ENCODE measurements at regions not wholly inside any gene's neighbourhood (a gene's known extent, or its start where the extent isn't known, plus 50 kb on each side); places are given as distances from the start of the nearest gene placed in this dataset.
"Not testable (repeated sequence)": the region's sequence is repeated elsewhere in the genome, so short reads cannot be mapped to it uniquely, and the experiment has no call there.

DNA sequence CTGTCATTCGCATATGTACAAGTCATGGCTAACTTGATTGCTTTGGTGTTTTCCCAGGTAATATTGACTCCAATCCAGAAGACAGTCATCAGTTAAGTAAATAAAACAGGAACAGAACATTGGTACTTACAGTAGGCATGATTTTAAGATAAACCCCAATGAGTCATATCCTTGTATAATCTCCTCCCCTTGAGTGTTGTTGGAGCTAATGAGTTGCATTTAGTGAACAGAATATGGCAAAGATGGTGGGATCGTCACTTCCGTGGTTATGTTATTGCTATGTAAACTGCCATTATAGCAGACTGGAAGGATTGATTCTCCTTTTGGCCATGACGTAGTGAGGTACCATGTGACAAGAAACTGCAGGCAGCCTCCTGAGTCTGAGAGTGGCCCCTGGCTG, 102.2 kb downstream of the TMX1 start:
- no peak for DNase-seq (ENCODE audit: low read depth in 2 of 2)

- DNase-seq (ENCODE audit: low read depth in 2 of 2) = no peak
Observed at GRCh38 chr14:51351997-51352396, 112.0 kb downstream of the TMX1 start.

DNA sequence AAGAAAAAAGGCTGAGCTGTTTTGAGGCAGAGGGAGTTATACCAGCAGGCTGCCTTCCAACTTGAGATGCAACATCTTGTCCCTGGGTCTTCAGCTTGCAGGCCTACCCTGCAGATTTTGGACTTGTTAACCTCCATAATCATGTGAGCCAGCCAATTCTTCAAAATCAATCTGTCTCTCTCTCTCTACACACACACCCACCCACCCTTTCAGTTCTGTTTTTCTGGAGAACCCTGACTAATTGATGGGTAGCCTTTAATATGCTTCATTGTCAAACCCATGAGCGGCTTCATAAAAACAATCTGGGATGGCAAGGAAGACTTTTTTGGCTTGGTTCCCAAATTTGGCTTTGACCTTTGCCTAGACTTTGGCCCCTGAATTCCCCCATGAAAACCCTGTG, 113.9 kb downstream of the TMX1 start:
- no peak for DNase-seq (ENCODE audit: low read depth in 2 of 2)

DNA sequence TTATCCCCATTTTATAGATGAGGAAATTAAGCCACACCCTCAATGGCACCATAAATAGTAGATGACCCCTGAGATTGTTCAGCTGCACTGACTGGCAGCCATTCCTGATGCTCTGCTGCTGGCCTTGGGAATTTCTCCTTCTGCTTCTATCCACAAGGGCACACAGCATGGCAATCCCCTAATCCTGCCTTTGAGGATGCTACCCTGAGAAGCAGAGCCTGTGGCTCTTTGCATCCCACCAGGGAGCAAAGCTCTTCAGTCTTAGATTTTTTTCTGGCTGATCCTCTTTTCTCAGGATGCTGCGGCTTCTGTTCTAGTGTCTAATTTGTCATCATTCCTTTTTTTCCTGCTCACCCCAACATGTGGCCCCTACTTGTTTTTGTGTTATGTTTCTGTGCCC, 114.8 kb downstream of the TMX1 start:
- no peak for DNase-seq (ENCODE audit: low read depth in 2 of 2)

DNA sequence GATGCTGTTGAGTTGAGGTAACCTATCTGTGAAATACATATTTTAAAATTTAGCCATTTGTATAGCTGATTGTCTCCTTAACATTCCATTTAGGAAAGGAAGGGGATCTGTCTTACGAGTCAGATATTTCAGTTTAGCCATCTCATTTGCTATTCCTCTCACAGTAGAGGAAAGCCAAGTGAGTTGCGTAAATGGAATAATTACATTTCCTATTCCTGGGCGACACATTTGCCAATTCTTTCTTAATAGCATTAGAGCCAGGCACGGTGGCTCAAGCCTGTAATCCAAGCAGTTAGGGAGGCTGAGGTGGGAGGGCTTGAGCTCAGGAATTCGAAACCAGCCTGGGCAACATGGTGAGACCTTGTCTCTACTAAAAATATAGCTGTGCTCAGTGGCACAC, 116.3 kb downstream of the TMX1 start:
- no peak for DNase-seq (ENCODE audit: low read depth in 2 of 2)

GRCh38 chr14:51357250-51357649, 117.2 kb downstream of the TMX1 start:
- no peak for DNase-seq (ENCODE audit: low read depth in 2 of 2)

- no peak for DNase-seq (ENCODE audit: low read depth in 2 of 2)
Observed at GRCh38 chr14:51360592-51360991, 120.5 kb downstream of the TMX1 start.

- DNase-seq (ENCODE audit: low read depth in 2 of 2) = no peak
Observed at GRCh38 chr14:51365241-51365965, 125.4 kb downstream of the TMX1 start.

- DNase-seq (ENCODE audit: low read depth in 2 of 2) = not testable (repeated sequence)
Observed at GRCh38 chr14:51366460-51366859, 126.4 kb downstream of the TMX1 start.

DNA sequence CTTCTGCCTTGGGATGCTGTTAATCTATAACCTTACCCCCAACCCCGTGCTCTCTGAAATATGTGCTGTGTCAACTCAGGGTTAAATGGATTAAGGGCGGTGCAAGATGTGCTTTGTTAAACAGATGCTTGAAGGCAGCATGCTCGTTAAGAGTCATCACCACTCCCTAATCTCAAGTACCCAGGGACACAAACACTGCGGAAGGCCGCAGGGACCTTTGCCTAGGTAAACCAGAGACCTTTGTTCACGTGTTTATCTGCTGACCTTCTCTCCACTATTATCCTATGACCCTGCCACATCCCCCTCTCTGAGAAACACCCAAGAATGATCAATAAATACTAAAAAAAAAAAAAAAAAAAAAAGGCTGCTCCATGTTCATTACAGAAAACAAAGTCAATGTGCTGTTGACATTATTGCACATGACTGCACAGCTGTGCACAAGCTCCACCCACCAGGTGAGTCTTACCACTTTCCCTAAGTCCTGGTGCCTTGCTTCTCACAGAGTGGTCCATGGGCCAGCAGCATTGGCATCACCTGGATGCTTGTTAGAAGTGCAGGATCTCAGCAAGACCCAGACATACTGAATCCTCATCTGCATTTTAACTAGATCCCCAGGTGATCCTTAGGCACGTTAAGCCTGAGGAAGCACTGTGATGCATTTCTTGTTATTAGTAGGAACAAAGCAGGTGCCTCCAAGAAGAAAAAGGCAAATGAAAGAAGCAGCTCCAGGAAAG, 127.0 kb downstream of the TMX1 start:
- DNase-seq (ENCODE audit: low read depth in 2 of 2) = not testable (repeated sequence)

- peak; percentile 53 for DNase-seq (ENCODE audit: low read depth in 2 of 2)
Observed at GRCh38 chr14:51367600-51367931, 127.5 kb downstream of the TMX1 start.

DNA sequence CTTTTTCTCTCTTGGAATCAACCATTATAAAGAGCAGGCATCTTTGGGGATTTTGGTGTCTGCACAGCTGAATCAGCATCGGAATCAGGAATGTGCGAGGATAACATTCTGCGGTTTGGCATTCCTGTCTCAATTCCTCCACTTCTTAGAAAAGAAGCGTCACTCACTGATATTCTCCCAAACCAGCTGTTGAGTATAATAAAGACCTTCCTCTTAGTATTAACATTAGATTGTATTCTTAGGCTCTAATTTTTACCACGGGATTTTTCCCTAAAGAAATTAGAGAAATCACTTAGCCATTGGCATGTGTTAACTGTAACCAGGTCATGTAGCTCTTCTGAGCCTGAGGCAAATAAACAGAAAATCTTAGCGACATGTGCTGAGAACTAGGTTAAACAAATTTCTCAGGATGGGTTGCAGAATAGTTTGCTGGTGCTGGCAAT, 128.7 kb downstream of the TMX1 start:
- DNase-seq (ENCODE audit: low read depth in 2 of 2) = peak; percentile 87 to 89

DNA sequence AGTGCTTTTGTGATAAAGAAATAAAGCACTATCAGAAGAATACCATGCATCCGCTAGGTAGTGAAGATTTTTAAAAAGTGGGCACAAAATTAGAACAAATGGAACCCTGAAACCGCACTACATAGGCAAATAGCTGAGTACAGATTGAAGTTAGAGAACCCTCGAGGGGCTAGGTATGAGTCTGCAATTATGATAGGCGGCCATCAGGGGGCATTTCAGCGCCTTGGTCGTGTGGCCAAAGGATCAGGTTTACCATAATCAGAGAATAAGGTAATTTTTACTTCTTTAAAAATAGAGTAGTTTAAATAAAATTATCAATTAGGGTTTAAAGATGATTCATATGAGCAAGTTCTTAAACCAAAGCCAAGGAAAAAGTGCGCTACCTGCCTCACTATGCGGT, 129.8 kb downstream of the TMX1 start:
- no peak for DNase-seq (ENCODE audit: low read depth in 2 of 2)

DNA sequence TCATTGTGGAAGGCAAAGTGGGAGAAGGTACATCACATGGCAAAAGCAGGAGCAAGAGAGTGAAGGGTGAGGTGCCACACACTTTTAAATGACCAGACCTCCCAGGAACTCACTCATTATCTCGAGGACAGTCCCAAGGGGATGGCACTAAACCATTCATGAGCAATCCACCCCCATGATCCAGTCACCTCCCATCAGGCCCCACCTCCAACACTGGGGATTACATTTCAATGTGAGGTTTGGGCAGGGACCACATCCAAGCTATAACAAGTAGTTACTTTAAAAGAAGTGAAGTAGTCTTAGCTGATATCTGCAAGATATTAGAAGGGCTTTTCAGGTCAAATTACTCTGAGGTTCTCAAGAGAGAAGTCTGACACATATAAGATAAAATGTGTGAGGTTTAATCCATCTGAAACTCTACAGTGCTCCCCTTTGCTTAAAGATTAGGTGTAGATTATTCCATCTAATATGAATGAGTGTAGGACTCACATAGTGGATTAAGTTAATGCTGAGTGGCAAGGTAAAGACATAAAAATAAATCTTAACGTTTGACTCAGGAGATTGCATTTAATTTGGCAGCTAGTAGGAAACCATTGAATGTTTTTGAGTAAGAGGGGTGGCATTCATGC, 130.8 kb downstream of the TMX1 start:
- no peak for DNase-seq (ENCODE audit: low read depth in 2 of 2)

DNA sequence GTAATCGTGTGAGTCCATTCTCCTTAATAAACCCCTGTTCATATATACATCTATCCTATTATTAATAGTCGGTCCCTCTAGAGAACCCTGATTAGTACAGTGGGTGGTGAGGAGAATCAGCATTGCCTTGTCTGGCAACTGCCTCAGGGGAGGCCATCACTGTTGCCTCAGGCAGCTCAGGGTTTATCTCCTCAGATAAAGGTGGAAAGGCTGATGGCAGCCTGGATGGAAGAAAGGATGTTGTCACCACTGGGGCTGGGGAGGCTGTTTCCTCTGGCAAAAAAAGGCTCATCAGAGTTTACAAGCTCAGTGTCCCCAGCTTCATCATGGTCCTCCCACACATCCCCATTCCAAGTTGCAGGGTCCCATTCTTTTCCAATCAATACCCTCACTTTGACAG, 137.1 kb downstream of the TMX1 start:
- not testable (repeated sequence) for DNase-seq (ENCODE audit: low read depth in 2 of 2)

DNA sequence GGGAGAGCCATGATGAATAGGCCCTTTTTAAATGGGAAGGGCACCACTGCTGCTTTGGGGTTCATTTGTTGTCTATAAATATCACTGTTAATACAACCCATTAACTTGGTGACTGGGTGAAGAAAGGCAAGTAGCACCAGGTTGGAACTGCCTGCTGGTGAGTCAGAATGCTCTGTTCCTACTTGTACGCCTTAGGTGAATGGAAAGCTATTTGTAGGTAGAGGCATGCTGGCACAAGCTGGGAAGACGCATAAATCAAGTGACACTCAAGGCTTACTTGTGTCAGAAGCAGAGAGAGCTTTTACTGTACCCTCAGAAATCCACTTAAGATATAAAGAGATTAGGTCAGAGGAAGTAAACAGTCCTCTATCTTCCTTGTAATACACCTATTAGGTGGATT, 142.5 kb downstream of the TMX1 start:
- DNase-seq (ENCODE audit: low read depth in 2 of 2) = no peak

DNA sequence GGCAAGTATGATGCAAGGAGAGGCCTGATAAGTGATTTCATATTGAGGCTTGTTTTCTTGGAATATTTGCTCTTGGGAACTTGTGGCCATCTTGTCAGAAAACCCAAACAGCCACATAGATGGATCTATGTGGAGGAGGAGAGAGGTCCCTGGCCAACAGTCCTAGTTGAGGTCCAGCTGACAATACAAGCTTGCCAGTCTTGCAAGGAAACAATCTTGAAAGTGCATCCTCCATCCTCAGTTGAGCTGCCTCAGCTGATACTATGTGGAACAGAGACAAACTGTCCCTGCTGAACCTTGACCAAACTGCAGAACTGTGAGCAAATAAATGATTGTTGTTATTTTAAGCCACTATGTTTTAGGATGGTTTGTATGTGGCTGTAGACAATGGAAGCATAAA, 146.4 kb downstream of the TMX1 start:
- no peak for DNase-seq (ENCODE audit: low read depth in 2 of 2)

- no peak for DNase-seq (ENCODE audit: low read depth in 2 of 2)
Observed at GRCh38 chr14:51386983-51387735, 147.1 kb downstream of the TMX1 start.

GRCh38 chr14:51392416-51392815, 152.4 kb downstream of the TMX1 start:
- no peak for DNase-seq (ENCODE audit: low read depth in 2 of 2)

DNA sequence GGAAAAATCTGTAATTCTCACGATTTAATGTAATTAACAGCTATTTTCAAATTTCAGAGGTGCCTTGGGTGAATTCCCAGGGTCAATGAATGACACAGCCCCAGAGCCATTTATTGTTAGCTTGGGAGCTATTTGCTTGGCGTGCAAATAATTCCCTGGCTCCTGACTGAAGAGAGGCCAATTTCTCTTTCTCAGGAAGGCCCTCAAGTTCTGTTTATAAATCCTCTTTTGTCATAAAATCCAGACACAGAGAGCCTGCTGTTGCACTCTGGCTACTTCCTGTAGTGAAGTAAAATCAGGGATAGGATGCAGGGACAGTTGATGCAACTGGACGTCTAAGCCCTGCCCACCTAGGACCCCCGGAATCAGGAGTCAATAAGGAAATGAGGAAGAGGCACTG, 154.3 kb downstream of the TMX1 start:
- no peak for DNase-seq (ENCODE audit: low read depth in 2 of 2)

DNA sequence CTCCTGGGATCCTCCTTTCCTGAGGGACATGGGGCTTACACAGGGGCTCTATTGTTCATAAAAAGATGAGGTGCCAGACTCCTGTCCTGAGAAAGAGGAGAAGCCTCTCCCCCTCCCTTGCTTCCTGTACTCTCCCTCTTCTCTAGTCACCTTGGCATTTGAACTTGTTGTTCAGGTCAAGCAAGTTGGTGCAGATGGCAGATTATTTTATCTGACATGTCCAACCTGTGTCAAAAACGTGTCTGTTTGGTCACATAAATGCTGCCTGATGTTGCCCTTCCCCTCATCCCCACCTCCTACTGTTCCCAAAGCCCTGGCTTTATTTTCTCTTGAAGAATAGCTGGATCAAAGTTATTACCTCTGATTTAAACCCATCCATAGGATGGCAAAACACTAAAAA, 154.8 kb downstream of the TMX1 start:
- no peak for DNase-seq (ENCODE audit: low read depth in 2 of 2)

DNA sequence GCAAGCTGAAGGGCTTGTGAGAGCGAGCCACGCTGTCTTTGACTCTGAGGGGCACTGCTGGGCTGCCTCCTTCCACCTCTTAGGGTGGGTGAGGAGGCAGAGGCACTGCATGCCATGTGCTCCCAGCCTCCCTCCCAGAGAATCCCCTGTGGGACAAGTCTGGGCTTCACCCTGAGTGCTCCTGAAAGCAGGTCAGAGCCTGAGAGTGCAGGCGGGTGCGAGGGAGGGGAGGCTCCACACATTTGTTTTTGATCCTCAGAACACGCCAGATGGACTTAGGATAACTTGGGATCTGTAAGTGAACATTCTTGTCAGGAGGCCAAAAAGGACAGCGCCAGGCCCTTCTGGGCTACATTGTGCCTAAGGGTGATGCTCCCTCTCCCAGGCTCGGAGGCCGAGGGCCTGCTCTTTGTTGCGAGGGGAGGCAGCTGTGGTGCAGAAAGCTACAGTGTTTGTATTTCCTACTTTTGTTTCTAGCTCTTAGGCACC, 155.4 kb downstream of the TMX1 start:
- DNase-seq (ENCODE audit: low read depth in 2 of 2) = peak; percentile 65 to 67

Data from fibroblast of skin of left biceps (primary cell).